HG03432 (cell line): ENCODE measurements at regions not wholly inside any gene's neighbourhood (a gene's known extent, or its start where the extent isn't known, plus 50 kb on each side); places are given as distances from the start of the nearest gene placed in this dataset.

Experiments used
- ATAC-seq: cut with Tn5 transposase; IDR thresholded peaks from one replicate; pipeline ENCODE4 v1.9.1; 2021; ENCODE audit warnings: mild to moderate bottlenecking, moderate library complexity; ENCODE audit not compliant: unreplicated experiment

- no peak for ATAC-seq
Measured at GRCh38 chr13:22047082-22047784, 376.4 kb downstream of the FGF9 start.

GRCh38 chr13:22047785-22048104 lies 376.9 kb downstream of the FGF9 start:
- ATAC-seq, result no peak

- ATAC-seq, result no peak
Measured at GRCh38 chr13:22049384-22049783, 378.5 kb downstream of the FGF9 start.

- no peak for ATAC-seq
Measured at GRCh38 chr13:22050951-22051563, 380.2 kb downstream of the FGF9 start.

- ATAC-seq, result no peak
Measured at GRCh38 chr13:22053053-22053452, 382.2 kb downstream of the FGF9 start.

- no peak for ATAC-seq
Measured at GRCh38 chr13:22055259-22055658, 384.4 kb downstream of the FGF9 start.

GRCh38 chr13:22060187-22060586 lies 389.3 kb downstream of the FGF9 start:
- no peak for ATAC-seq

- ATAC-seq, result peak; percentile 80
Measured at GRCh38 chr13:22061371-22061805, 390.5 kb downstream of the FGF9 start.

GRCh38 chr13:22061806-22062391 lies 391.0 kb downstream of the FGF9 start:
- ATAC-seq, result peak; percentile 80

- no peak for ATAC-seq
Measured at GRCh38 chr13:22062478-22063205, 391.8 kb downstream of the FGF9 start.

- no peak for ATAC-seq
Measured at GRCh38 chr13:22063416-22064124, 392.7 kb downstream of the FGF9 start.

- ATAC-seq, result no peak
Measured at GRCh38 chr13:22064854-22065620, 394.2 kb downstream of the FGF9 start.

GRCh38 chr13:22073718-22074117 lies 402.8 kb downstream of the FGF9 start:
- ATAC-seq, result no peak

GRCh38 chr13:22074403-22074802 lies 403.5 kb downstream of the FGF9 start:
- ATAC-seq, result no peak

GRCh38 chr13:22076658-22077057 lies 405.8 kb downstream of the FGF9 start:
- peak; percentile 56 for ATAC-seq

- ATAC-seq, result no peak
Measured at GRCh38 chr13:22077205-22077683, 406.4 kb downstream of the FGF9 start.

- no peak for ATAC-seq
Measured at GRCh38 chr13:22077764-22078163, 406.9 kb downstream of the FGF9 start.

GRCh38 chr13:22079961-22080360 lies 409.1 kb downstream of the FGF9 start:
- no peak for ATAC-seq

GRCh38 chr13:22080832-22081231 lies 410.0 kb downstream of the FGF9 start:
- no peak for ATAC-seq

- ATAC-seq, result no peak
Measured at GRCh38 chr13:22081430-22081829, 410.6 kb downstream of the FGF9 start.
